PC-9 (cell line): ENCODE measurements at regions not wholly inside any gene's neighbourhood (a gene's known extent, or its start where the extent isn't known, plus 50 kb on each side); places are given as distances from the start of the nearest gene placed in this dataset.

Source experiments
- EZH2 ChIP-seq: fragments of 200-600 bp; sonication (generic); IDR thresholded peaks from 2 replicates; pipeline ENCODE4 v1.8.0; 2017; ENCODE audit warnings: antibody characterized with exemption, low read depth
- TF ChIP-seq, protein P1 (sequence below): fragments of 200-600 bp; sonication (generic); conservative IDR thresholded peaks from 2 replicates; pipeline ENCODE4 v1.6.1; 2017; ENCODE audit warnings: mixed run types, antibody characterized with exemption, mild to moderate bottlenecking, moderate library complexity

DNA sequence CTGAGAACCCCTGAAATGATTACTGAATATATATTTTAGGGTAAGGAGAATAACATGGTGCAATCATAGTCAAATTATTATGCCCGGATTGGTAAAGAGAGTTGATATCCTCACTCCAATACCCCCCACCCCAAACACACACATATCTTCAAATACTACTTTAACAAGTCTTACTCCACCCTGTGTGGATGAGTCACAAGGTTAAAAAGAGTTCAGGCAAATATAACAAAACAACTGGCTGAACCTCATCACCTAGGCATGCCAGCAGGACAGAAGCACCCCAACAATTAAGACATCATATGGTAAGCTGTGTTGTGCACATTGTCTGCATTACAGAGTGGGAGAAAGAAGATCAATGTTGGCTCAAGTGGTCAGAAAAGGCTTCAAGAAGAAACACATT lies 857.4 kb downstream of the TDRD15 start:
- TF ChIP-seq, protein P1, sequence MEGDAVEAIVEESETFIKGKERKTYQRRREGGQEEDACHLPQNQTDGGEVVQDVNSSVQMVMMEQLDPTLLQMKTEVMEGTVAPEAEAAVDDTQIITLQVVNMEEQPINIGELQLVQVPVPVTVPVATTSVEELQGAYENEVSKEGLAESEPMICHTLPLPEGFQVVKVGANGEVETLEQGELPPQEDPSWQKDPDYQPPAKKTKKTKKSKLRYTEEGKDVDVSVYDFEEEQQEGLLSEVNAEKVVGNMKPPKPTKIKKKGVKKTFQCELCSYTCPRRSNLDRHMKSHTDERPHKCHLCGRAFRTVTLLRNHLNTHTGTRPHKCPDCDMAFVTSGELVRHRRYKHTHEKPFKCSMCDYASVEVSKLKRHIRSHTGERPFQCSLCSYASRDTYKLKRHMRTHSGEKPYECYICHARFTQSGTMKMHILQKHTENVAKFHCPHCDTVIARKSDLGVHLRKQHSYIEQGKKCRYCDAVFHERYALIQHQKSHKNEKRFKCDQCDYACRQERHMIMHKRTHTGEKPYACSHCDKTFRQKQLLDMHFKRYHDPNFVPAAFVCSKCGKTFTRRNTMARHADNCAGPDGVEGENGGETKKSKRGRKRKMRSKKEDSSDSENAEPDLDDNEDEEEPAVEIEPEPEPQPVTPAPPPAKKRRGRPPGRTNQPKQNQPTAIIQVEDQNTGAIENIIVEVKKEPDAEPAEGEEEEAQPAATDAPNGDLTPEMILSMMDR = no peak
- TF ChIP-seq EZH2 = no peak
